ENCODE measurements at regions not wholly inside any gene's neighbourhood (a gene's known extent, or its start where the extent isn't known, plus 50 kb on each side); places are given as distances from the start of the nearest gene placed in this dataset.

GRCh38 chr3:31016196-31016595, 121.7 kb upstream of the GADL1 start:
- H3K36me3 ChIP-seq, result no peaks in the 10 kb centered on the region
- H3K27ac ChIP-seq, result no peak overlapping the region
- no peak overlapping the region for H3K4me3 ChIP-seq
- no peak for DNase-seq (ENCODE audit: extremely low spot score in 2 of 2)
- no peaks in the 10 kb centered on the region for H3K9me3 ChIP-seq
- no peak for TF ChIP-seq POLR2AphosphoS5 (IDR thresholded peaks at IDR 0.05; ENCODE audit: insufficient read depth in 1 of 2, low read depth in 1 of 2)
- TF ChIP-seq POLR2A (IDR thresholded peaks at IDR 0.05), result no peak
- TF ChIP-seq CTCF (IDR thresholded peaks at IDR 0.05), result no peak
- intact Hi-C loops (cut with DNase I), result no loop called here
- H3K27me3 ChIP-seq, result no peaks in the 10 kb centered on the region
- H3K4me1 ChIP-seq, result no peaks in the 10 kb centered on the region

GRCh38 chr3:31022716-31023115, 128.3 kb upstream of the GADL1 start:
- intact Hi-C loops (cut with DNase I), result no loop called here
- Histone ChIP-seq H3K9me3 (no peaks in the 10 kb centered on the region), H3K27ac (no peak overlapping the region), H3K27me3 (no peaks in the 10 kb centered on the region), H3K4me1 (no peaks in the 10 kb centered on the region), H3K4me3 (no peak overlapping the region), H3K36me3 (no peaks in the 10 kb centered on the region)
- DNase-seq (ENCODE audit: extremely low spot score in 2 of 2), result no peak
- TF ChIP-seq CTCF (IDR thresholded peaks at IDR 0.05), result no peak
- TF ChIP-seq POLR2A (IDR thresholded peaks at IDR 0.05), result no peak

- Histone ChIP-seq H3K27me3 (no peaks in the 10 kb centered on the region), H3K9me3 (no peaks in the 10 kb centered on the region), H3K4me3 (no peak overlapping the region), H3K27ac (no peak overlapping the region), H3K4me1 (no peaks in the 10 kb centered on the region), H3K36me3 (no peaks in the 10 kb centered on the region)
- no peak for DNase-seq (ENCODE audit: extremely low spot score in 2 of 2)
- no peak for TF ChIP-seq POLR2A (IDR thresholded peaks at IDR 0.05)
- TF ChIP-seq POLR2AphosphoS5 (IDR thresholded peaks at IDR 0.05; ENCODE audit: insufficient read depth in 1 of 2, low read depth in 1 of 2), result no peak
- TF ChIP-seq CTCF (IDR thresholded peaks at IDR 0.05), result no peak
- intact Hi-C loops (cut with DNase I), result no loop called here
Observed at GRCh38 chr3:31025541-31025940, 131.1 kb upstream of the GADL1 start.

GRCh38 chr3:31027191-31027761, 132.8 kb upstream of the GADL1 start:
- DNase-seq (ENCODE audit: extremely low spot score in 2 of 2), result no peak

More at GRCh38 chr3:31027191-31027761, 132.8 kb upstream of the GADL1 start:
- intact Hi-C loops (cut with DNase I), result no loop called here
- H3K9me3 ChIP-seq, result no peaks in the 10 kb centered on the region
- no peaks in the 10 kb centered on the region for H3K27me3 ChIP-seq
- no peak overlapping the region for H3K27ac ChIP-seq
- H3K36me3 ChIP-seq, result no peaks in the 10 kb centered on the region
- H3K4me3 ChIP-seq, result no peak overlapping the region
- TF ChIP-seq POLR2A (IDR thresholded peaks at IDR 0.05), result no peak
- no peak for TF ChIP-seq POLR2AphosphoS5 (IDR thresholded peaks at IDR 0.05; ENCODE audit: insufficient read depth in 1 of 2, low read depth in 1 of 2)
- TF ChIP-seq CTCF (IDR thresholded peaks at IDR 0.05), result no peak
- no peaks in the 10 kb centered on the region for H3K4me1 ChIP-seq

All from vagina (tissue), 2 donors.